NCI-H1417 (cell line): ENCODE measurements at regions not wholly inside any gene's neighbourhood (a gene's known extent, or its start where the extent isn't known, plus 50 kb on each side); places are given as distances from the start of the nearest gene placed in this dataset.

ENCODE experiments used
- DNase-seq, 3 experiments: peaks; one replicate each; lab custom pipeline; 2025; lab: John Stamatoyannopoulos, UW

DNA sequence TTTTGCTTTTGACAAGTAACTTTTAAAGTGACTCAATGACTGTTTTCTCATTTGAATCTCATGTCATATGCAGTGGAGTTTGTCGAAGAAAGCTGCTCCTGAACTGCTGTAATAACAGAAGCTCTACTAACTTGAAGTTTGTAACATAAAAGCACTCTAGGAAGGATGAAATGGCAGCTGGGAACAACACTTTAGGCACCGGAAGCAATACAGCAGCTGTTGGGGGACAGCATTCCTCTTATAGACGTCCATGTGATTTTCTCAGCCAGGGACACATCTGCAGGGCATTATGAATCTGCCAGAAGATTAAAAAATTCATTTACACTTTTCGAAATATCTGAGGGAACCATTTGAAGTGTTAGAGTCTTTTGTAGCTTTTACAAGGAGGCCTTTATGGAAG lies 1035.8 kb downstream of the ADGRL3 start:
- DNase-seq: no peak

DNA sequence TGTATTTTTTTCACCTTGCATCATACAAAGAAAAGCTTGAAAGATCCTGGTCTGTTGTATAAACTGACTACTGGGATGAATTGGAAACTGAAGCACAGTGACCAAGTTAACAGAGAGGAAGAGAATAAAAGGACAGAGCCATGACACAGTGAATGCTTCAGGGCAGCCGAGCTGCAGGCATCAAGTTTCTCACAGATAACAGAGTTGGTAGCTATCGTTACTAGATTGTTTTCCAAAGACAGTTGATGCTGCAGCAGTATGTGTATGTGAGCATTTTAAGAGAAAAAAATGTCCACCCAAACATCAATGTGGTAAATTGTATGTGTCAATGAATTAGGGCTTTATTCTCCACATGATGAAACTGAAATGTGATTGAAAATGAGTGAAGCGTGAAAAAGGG lies 1032.7 kb downstream of the ADGRL3 start:
- DNase-seq: no peak

DNA sequence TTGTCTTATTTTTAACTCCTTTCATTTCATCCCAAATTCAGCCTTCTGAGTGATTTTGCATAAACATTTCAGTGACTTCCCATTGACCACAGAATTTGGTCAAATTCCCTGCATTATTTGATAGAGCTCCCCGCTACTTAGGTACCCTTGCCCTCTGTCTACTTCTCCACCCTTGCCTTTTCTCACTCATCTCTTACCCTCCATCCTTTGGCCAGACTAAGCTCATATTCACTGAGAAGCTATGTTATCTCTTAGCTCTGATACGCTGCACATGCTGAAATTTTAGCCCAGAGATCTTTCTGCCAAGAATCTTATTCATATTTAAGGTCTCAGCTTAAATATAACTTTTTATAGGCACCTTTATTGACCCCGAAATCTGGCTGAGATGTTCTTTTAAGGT lies 1031.9 kb downstream of the ADGRL3 start:
- no peak for DNase-seq

GRCh38 chr4:62226082-62226481 lies 1026.0 kb downstream of the ADGRL3 start:
- DNase-seq: no peak

DNA sequence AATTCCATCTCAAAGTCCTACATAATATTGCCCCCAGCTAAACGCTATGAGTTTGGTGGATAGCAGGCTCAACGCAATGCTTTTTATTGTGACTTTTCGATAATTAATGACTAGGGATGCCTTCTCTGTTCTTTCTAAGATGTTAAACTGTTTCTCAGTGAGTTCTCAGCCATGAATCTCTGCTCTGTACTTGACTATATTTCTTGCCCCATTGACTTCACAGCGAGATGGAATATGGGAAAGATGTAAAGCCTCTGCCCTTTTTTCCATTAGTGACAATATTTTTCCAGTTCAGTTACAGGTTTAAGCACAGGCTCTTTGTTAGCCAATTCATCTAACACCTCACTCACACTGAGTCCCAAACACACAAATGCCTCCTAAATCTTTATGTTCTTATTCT lies 1022.0 kb downstream of the ADGRL3 start:
- DNase-seq: no peak

- peak in 1 of 3 experiments; percentile 13 for DNase-seq
Observed at GRCh38 chr4:62210486-62210885, 1010.4 kb downstream of the ADGRL3 start.

DNA sequence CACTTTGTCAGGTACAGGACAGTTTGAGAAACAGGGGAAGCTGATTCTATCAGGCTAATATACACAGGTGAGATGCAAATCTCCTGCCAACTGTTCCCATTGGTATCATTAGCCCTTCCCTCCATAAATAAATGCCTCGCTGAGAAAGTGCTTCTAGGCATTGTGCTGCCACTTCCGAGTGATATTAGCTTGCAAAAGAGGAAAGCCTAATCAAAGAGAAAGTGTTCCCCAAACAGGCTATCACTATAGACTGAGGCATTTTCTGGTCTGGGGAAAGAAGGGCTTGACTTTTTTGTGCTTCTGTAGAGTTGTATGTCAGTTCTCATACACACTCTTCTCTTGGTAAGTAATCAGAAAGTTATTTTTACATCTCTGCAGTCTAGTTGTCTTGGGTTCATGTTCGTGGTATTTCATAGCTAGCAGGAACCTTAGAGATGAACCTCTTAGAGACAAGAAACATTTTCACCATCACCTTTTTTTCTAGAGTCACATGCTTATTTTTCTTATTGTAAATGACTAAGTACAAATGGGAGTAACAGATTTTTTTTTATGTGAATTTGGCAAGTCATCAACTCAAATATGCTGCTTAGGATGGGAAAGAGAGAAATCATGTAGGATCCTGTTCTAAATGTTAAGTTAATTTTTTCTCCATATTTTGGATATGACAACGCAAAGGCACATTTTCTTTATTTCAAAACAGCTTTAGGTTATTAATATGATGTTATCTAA lies 1009.8 kb downstream of the ADGRL3 start:
- peak in 1 of 3 experiments; percentile 8 for DNase-seq

GRCh38 chr4:62208921-62209320 lies 1008.8 kb downstream of the ADGRL3 start:
- DNase-seq: no peak

DNA sequence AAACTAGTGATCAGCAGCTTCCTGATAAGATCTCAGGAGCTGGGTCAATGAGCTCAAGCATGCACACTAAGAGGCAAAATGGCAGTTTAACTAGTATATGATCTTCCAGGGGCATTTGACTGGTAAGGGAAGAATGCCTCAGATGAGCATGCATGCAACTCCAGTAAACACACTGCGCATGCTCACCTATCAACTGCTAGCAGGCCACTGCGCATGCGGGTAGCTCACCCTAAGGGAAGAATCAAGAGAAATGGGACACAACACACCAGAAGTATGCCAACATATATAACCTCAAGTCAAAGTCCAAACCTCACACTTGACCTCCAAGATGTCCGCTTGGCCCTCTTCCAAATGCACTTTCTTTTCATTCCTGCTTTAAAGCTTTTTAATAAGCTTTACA lies 1004.0 kb downstream of the ADGRL3 start:
- DNase-seq: no peak

DNA sequence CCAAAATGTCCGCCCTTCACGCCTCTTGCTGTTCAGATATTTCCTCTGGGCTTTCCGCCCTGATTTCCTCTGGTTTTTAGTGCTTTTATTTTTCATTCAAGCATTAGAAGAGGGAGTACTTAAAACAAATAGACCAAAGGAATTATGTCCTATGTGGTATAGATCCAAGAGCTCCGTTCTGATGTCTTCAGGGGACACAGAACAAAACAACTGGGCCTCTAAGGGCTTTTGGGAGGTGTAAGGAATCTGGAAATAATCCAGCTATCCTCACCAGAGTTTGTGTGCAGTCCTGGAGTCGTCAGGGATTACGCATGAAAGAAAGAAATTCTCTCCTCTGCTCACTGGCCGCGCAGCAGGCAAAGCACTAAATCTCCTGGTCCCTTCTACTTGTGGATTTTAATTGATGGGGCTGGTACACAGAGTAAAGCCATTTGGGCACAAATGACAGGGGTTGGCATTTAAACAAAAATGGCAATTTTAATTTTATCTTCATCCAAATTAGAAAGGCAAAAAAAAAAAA lies 999.2 kb downstream of the ADGRL3 start:
- DNase-seq: no peak

- DNase-seq: no peak
Observed at GRCh38 chr4:62196338-62196737, 996.2 kb downstream of the ADGRL3 start.

DNA sequence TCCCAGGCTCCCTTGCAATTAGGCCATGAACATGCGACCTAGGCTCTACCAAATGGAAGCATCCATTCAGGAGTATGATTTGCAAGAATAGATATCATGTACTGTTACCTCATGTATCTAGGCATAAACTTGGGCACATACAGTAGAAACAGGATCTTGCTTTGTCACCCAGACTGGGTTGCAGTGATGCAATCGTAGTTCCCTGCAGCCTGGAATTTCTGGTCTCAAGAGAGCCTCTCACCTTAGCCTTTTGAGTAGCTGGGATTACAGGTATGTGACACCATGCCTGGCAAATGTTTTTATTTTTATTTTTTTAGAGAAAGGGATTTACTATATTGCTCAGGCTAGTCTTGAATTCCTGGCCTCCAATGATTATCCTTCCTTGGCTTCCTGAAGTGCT lies 994.2 kb downstream of the ADGRL3 start:
- no peak for DNase-seq

DNA sequence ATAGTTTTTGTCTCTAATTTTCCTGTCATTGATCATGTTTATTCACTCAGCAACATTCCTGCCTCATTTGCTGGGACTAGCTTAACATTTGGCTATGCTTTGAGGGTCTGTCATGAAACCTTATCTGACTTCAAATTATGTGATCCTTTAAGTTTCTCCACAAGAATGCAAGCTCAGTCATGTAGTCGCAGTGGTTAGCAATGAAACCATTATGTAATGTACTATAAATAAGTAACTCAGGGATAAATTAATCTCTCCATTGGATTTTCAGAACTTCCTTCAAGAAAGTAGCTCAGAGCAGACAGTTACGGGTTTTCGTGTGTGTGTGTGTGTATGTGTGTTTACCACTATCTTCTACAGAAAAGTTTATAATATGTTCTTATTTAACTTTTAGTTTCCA lies 993.6 kb downstream of the ADGRL3 start:
- DNase-seq: no peak

GRCh38 chr4:62191451-62192240 lies 991.5 kb downstream of the ADGRL3 start:
- peak in 2 of 3 experiments; percentile 28 to 85 for DNase-seq

DNA sequence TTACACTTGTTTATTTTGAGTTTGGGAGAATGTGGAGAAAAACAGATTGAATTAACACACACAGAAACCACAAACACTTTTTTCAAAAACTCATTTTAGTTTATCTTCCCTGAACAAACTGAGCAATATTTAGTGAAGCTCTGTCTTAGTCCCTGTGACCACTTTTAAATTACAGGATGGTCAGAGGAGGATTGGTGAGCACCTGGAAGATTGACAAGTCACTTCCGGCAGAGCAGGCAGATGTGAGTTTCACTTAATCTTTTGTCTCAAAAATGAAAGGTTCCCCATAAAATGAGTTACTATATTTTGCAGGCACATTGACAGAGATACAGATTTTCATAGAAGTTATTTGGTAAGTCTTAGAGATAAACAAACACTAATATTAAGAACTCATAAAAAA lies 970.1 kb downstream of the ADGRL3 start:
- no peak for DNase-seq

- no peak for DNase-seq
Observed at GRCh38 chr4:62168681-62169080, 968.6 kb downstream of the ADGRL3 start.

- no peak for DNase-seq
Observed at GRCh38 chr4:62162606-62163005, 962.5 kb downstream of the ADGRL3 start.

DNA sequence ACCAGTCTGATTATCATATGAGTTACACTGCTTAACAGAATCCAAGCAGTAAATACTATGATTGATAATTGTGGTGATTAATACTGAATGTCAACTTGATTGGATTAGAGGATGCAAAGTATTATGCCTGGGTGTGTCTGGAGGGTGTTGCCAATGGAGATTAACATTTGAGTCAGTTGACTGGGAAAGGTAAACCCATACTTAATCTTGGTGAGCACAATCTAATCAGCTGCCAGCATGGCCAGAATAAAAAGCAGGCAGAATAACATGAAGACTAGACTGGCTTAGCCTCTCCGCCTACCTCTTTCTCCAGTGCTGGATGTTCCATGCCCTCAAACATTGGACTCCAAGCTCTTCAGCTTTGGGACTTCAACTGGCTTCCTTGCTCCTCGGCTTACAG lies 961.3 kb downstream of the ADGRL3 start:
- DNase-seq: no peak

DNA sequence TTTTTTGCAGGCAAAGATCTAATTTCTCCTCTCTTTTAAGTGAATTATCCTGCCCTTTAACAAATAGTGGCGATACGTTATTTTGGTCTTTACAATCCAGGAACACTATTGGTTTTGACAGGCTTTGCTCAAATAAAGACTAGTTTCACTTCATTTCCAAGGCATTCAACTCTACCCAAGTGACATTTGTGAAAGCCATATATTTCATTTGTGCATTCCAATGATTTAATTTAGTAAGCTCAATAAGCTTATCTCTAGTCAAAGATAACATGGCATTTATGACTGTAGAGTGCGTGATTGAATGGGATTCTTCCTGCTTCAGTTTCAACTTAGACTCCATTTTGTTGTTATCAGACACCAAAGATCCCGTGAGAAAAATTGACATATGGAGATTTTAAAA lies 959.8 kb downstream of the ADGRL3 start:
- no peak for DNase-seq

DNA sequence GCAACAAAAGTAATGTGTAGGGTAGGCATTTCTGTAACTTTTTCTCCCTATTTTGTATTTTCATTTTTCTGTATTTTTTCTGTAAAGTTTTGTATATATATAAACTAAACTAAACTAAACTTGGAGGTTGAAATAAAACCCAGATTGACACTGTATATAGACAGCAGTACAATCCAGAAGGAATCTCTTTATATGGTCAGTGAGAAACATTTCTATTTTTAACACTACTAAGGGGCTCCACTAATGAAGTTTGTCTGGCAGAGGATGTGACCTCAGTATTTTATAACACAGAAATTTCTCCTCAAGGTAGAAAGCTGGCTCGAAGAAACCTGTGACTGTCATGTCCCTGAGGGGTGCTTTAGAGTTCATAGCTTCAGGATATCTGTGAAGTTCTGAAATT lies 959.2 kb downstream of the ADGRL3 start:
- no peak for DNase-seq

- no peak for DNase-seq
Observed at GRCh38 chr4:62156205-62156604, 956.1 kb downstream of the ADGRL3 start.

- no peak for DNase-seq
Observed at GRCh38 chr4:62145276-62145675, 945.1 kb downstream of the ADGRL3 start.

- DNase-seq: no peak
Observed at GRCh38 chr4:62144431-62144830, 944.3 kb downstream of the ADGRL3 start.
